A549 (cell line): ENCODE measurements at regions not wholly inside any gene's neighbourhood (a gene's known extent, or its start where the extent isn't known, plus 50 kb on each side); places are given as distances from the start of the nearest gene placed in this dataset.

Experiments
- ATAC-seq, 2 experiments: fragments of 200-7000 bp in 1 of 2; fragments of >200 bp in 1 of 2; cut with Nextera tagmentation in 1 of 2; cut with Tn5 transposase in 1 of 2; 3 replicates each; pipeline versions ENCODE4 v1.8.0 to v1.9.1; 2018 to 2020; ENCODE audit warnings: mild to moderate bottlenecking in 1 of 2, moderate library complexity in 1 of 2
- CTCF ChIA-PET: fragments of 300-600 bp; sonication (Branson Sonifier 250); formaldehyde crosslinking; extraction: SDS; loops from one replicate; lab custom pipeline; 2021; ENCODE audit warnings: antibody characterized with exemption, inconsistent platforms; lab: Yijun Ruan, JAX
- POLR2A ChIA-PET: fragments of 350-600 bp; formaldehyde crosslinking; extraction: SDS; loops from one replicate; lab custom pipeline; 2021; ENCODE audit warnings: antibody characterized with exemption, inconsistent platforms; lab: Yijun Ruan, JAX
- DNase-seq, 2 experiments: peaks; one replicate each; pipeline versions ENCODE4 v3.0.0 to v3.0.0-alpha.2; 2011 to 2016; ENCODE audit warnings: low read depth in 1 of 2, low spot score in 1 of 2
- FAIRE-seq: peaks from 2 replicates; lab custom pipeline; 2011; peaks lifted over from hg19 to GRCh38; lab: Jason Lieb, UNC
- H3K27ac ChIP-seq, 2 experiments: fragments of >200 bp; sonication (Bioruptor Twin); formaldehyde crosslinking; 3 replicates each; pipeline ENCODE4 v1.5.1; 2016 to 2017
- H3K4me1 ChIP-seq: fragments of >200 bp; sonication (Bioruptor Twin); formaldehyde crosslinking; 3 replicates; pipeline ENCODE4 v1.6.1; 2016
- H3K4me2 ChIP-seq: fragments of >200 bp; sonication (Bioruptor Twin); formaldehyde crosslinking; 3 replicates; pipeline ENCODE4 v1.6.1; 2016
- H3K4me3 ChIP-seq: fragments of >200 bp; sonication (Bioruptor Twin); formaldehyde crosslinking; 3 replicates; pipeline ENCODE4 v1.5.1; 2016
- H3K9me3 ChIP-seq: fragments of >200 bp; sonication (Bioruptor Twin); formaldehyde crosslinking; 3 replicates; pipeline ENCODE4 v1.6.1; 2016
- CEBPB ChIP-seq, 2 experiments: fragments of >200 bp in 1 of 2; sonication (Bioruptor Twin) in 1 of 2; formaldehyde crosslinking in 1 of 2; IDR thresholded peaks; 2 replicates each; pipeline ENCODE4 v1.6.1; 2012 to 2016
- CHD4 ChIP-seq: fragments of 200-600 bp; sonication (generic); IDR thresholded peaks from 2 replicates; pipeline ENCODE4 v1.6.1; 2016; ENCODE audit warnings: antibody characterized with exemption, mild to moderate bottlenecking, borderline replicate concordance
- EHMT2 ChIP-seq: fragments of 200-600 bp; sonication (generic); IDR thresholded peaks from 2 replicates; pipeline ENCODE4 v1.6.1; 2016; ENCODE audit warnings: antibody characterized with exemption, low read depth, mild to moderate bottlenecking, moderate library complexity
- ESRRA ChIP-seq: fragments of 150-350 bp; IDR thresholded peaks from 2 replicates; pipeline ENCODE4 v1.6.1; 2014; ENCODE audit warnings: mild to moderate bottlenecking, low read length, borderline replicate concordance
- FOSB ChIP-seq: fragments of 250-450 bp; sonication (Bioruptor Pico); IDR thresholded peaks from 2 replicates; pipeline ENCODE4 v1.5.0; 2020; ENCODE audit warnings: mild to moderate bottlenecking, moderate library complexity
- GATA3 ChIP-seq: IDR thresholded peaks from 2 replicates; pipeline ENCODE4 v1.6.1; 2012; ENCODE audit warnings: borderline replicate concordance
- HDAC2 ChIP-seq: fragments of 200-600 bp; sonication (generic); IDR thresholded peaks from 2 replicates; pipeline ENCODE4 v1.6.1; 2016
- HOXB5 ChIP-seq: fragments of 250-450 bp; sonication (Bioruptor Pico); IDR thresholded peaks from 2 replicates; pipeline ENCODE4 v1.5.0; 2020; ENCODE audit warnings: mild to moderate bottlenecking, moderate library complexity
- KDM1A ChIP-seq: fragments of 200-600 bp; sonication (generic); IDR thresholded peaks from 2 replicates; pipeline ENCODE4 v1.6.1; 2016; ENCODE audit warnings: low read depth, mild to moderate bottlenecking
- MAFK ChIP-seq: fragments of 450-650 bp; IDR thresholded peaks from 2 replicates; pipeline ENCODE4 v1.6.1; 2014; ENCODE audit not compliant: partially characterized antibody
- MYC ChIP-seq: IDR thresholded peaks from 2 replicates; pipeline ENCODE4 v1.6.1; 2012; ENCODE audit warnings: mild to moderate bottlenecking, inconsistent platforms, low read length, improper control_type of control experiment, borderline replicate concordance
- NPAS2 ChIP-seq: fragments of 250-450 bp; sonication (Bioruptor Pico); IDR thresholded peaks from 2 replicates; pipeline ENCODE4 v1.8.0; 2022; ENCODE audit warnings: mild to moderate bottlenecking, moderate library complexity, borderline replicate concordance
- NR3C1 ChIP-seq: fragments of >200 bp; sonication (Bioruptor Twin); formaldehyde crosslinking; IDR thresholded peaks from 3 replicates; pipeline ENCODE4 v1.6.1; 2017
- PHF8 ChIP-seq: fragments of 200-600 bp; sonication (generic); IDR thresholded peaks from 2 replicates; pipeline ENCODE4 v1.6.1; 2016; ENCODE audit warnings: low read depth, mild to moderate bottlenecking, antibody characterized with exemption, moderate library complexity, borderline replicate concordance
- POLR2A ChIP-seq: IDR thresholded peaks from 2 replicates; pipeline ENCODE4 v1.6.1; 2012; ENCODE audit warnings: mild to moderate bottlenecking, low read length
- RAD21 ChIP-seq, 2 experiments: fragments of >200 bp in 1 of 2; sonication (Bioruptor Twin) in 1 of 2; formaldehyde crosslinking in 1 of 2; IDR thresholded peaks in 1 of 2; conservative IDR thresholded peaks in 1 of 2; 2 replicates in 1 of 2; 3 replicates in 1 of 2; pipeline ENCODE4 v1.6.1; 2012 to 2018; ENCODE audit warnings: inconsistent platforms in 1 of 2
- RARB ChIP-seq: fragments of 250-450 bp; sonication (Bioruptor Pico); IDR thresholded peaks from 2 replicates; pipeline ENCODE4 v1.8.0; 2021; ENCODE audit warnings: mild to moderate bottlenecking, moderate library complexity
- RCOR1 ChIP-seq: fragments of 150-350 bp; IDR thresholded peaks from 2 replicates; pipeline ENCODE4 v1.6.1; 2014; ENCODE audit warnings: antibody characterized with exemption, low read length, low read depth
- RFX5 ChIP-seq: fragments of 450-650 bp; IDR thresholded peaks from 2 replicates; pipeline ENCODE4 v1.7.1; 2014; ENCODE audit warnings: antibody characterized with exemption, mild to moderate bottlenecking, moderate library complexity
- RNF2 ChIP-seq: fragments of 200-600 bp; sonication (generic); IDR thresholded peaks from 2 replicates; pipeline ENCODE4 v1.6.1; 2016; ENCODE audit warnings: low read depth, mild to moderate bottlenecking, antibody characterized with exemption, moderate library complexity, borderline replicate concordance
- TFCP2L1 ChIP-seq: fragments of 250-450 bp; sonication (Bioruptor Pico); IDR thresholded peaks from 2 replicates; pipeline ENCODE4 v1.5.0; 2021; ENCODE audit warnings: mild to moderate bottlenecking
- TP53 ChIP-seq: fragments of 250-450 bp; sonication (Bioruptor Pico); IDR thresholded peaks from 2 replicates; pipeline ENCODE4 v1.5.0; 2021; ENCODE audit warnings: mild to moderate bottlenecking, moderate library complexity
- WGBS: methylation state at CpG from one replicate; pipeline ENCODE4 v1.1.6; 2017; ENCODE audit errors: missing lambda C conversion rate; 5-methylcytosine and 5-hydroxymethylcytosine counted together
- TF ChIP-seq, protein P1 (sequence below): fragments of 200-600 bp; sonication (generic); IDR thresholded peaks from 2 replicates; pipeline ENCODE4 v1.6.1; 2016; ENCODE audit warnings: antibody characterized with exemption, mild to moderate bottlenecking, moderate library complexity
- TF ChIP-seq, protein P2 (sequence below): fragments of 150-350 bp; IDR thresholded peaks from 2 replicates; pipeline ENCODE4 v1.6.1; 2014; ENCODE audit warnings: low read depth, mild to moderate bottlenecking, low read length
- TF ChIP-seq, protein P3 (sequence below): fragments of >200 bp; sonication (Bioruptor Twin); formaldehyde crosslinking; IDR thresholded peaks from 2 replicates; pipeline ENCODE4 v1.6.1; 2016

DNA sequence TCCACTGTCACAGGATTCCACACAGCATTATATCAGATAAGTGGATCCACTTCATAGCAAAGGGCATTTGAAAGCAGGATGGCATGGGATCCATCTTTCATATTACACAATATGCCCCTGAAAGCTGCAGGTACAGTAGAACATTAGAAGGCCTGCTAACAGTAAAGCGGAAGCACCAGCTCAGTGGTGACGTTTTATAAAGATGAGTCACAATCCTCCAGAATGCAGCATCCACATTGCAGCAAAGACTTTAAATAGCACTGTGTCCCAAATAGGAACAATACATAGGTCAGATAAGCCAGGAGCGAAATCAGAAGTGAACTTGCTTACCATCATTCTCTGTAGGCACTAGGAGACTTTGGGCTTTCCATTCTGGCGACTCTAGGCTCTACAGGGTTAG is 609.5 kb upstream of the FAT1 start (continued):
- TF ChIP-seq, protein P1, sequence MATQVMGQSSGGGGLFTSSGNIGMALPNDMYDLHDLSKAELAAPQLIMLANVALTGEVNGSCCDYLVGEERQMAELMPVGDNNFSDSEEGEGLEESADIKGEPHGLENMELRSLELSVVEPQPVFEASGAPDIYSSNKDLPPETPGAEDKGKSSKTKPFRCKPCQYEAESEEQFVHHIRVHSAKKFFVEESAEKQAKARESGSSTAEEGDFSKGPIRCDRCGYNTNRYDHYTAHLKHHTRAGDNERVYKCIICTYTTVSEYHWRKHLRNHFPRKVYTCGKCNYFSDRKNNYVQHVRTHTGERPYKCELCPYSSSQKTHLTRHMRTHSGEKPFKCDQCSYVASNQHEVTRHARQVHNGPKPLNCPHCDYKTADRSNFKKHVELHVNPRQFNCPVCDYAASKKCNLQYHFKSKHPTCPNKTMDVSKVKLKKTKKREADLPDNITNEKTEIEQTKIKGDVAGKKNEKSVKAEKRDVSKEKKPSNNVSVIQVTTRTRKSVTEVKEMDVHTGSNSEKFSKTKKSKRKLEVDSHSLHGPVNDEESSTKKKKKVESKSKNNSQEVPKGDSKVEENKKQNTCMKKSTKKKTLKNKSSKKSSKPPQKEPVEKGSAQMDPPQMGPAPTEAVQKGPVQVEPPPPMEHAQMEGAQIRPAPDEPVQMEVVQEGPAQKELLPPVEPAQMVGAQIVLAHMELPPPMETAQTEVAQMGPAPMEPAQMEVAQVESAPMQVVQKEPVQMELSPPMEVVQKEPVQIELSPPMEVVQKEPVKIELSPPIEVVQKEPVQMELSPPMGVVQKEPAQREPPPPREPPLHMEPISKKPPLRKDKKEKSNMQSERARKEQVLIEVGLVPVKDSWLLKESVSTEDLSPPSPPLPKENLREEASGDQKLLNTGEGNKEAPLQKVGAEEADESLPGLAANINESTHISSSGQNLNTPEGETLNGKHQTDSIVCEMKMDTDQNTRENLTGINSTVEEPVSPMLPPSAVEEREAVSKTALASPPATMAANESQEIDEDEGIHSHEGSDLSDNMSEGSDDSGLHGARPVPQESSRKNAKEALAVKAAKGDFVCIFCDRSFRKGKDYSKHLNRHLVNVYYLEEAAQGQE, result no peak
- TF ChIP-seq HDAC2 (no peak), CHD4 (no peak), EHMT2 (no peak), MAFK (no peak), NPAS2 (CRISPR knock-in tag) (no peak)
- TF ChIP-seq, all 56 proteins: peak for 0

DNA sequence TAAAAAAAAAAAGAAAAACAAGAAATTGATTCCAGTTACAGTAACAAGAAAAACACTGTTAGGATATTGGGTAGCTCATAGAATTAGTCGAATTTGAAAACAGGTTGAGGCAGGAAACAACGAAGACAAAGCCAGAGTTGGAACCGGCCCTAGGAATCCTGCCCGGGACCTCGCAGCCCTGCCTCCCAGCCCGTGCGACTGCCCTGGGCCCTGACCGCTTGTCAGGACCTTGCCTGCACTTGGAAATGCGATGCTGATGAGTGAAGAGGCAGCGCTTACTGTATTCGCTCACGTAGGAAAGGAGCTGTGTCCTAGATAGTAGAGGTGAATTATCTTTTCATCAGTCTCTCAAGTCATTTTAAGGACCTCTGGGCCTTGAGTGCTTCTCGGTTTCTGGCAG is 611.7 kb upstream of the FAT1 start:
- DNase-seq, result no peak
- 71% methylated on average over 13 of the region's 13 CpGs for WGBS
- Histone ChIP-seq H3K9me3 (no peaks in the 10 kb centered on the region), H3K27ac (no peak overlapping the region)
- ATAC-seq, result no peak
- FAIRE-seq, result no peak
- TF ChIP-seq PHF8 (no peak), FOSB (CRISPR knock-in tag) (no peak), RCOR1 (no peak), RFX5 (no peak), TFCP2L1 (CRISPR knock-in tag) (no peak), POLR2A (no peak), TP53 (CRISPR knock-in tag) (no peak), RARB (CRISPR knock-in tag) (no peak), RAD21 (conservative IDR thresholded peaks at IDR 0.05 in 1 of 2, IDR thresholded peaks at IDR 0.05 in 1 of 2) (no peak), NPAS2 (CRISPR knock-in tag) (no peak), NR3C1 (no peak), MYC (no peak), ESRRA (no peak)
- TF ChIP-seq, protein P2, sequence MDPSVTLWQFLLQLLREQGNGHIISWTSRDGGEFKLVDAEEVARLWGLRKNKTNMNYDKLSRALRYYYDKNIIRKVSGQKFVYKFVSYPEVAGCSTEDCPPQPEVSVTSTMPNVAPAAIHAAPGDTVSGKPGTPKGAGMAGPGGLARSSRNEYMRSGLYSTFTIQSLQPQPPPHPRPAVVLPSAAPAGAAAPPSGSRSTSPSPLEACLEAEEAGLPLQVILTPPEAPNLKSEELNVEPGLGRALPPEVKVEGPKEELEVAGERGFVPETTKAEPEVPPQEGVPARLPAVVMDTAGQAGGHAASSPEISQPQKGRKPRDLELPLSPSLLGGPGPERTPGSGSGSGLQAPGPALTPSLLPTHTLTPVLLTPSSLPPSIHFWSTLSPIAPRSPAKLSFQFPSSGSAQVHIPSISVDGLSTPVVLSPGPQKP, result no peak
- TF ChIP-seq, protein P3, sequence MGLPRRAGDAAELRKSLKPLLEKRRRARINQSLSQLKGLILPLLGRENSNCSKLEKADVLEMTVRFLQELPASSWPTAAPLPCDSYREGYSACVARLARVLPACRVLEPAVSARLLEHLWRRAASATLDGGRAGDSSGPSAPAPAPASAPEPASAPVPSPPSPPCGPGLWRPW, result no peak
- TF ChIP-seq, all 56 proteins: peak for 0
- H3K4me2 ChIP-seq, result no peak overlapping the region
- POLR2A ChIA-PET, result no interaction called here
- no peak overlapping the region for H3K4me3 ChIP-seq
- CTCF ChIA-PET, result no interaction called here
- H3K4me1 ChIP-seq, result no peaks in the 10 kb centered on the region

DNA sequence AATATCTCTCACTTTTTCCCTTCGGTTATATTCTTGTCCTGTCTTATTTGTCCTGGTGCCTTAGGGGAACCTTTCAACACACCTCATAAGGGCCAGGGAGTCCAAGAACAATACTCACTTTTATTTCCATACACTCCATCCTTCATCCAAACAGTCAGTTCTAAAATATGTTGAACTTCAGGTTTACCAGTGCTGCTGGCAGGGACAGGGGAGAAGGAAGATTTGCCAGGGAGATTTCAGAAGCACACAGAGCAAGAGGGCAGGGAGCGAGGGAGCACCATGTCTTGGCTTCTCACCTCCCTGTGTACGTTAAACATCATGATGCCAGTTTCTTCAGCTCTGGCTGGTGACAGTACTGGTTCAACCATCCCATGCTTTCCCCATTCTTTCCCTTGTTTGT is 631.1 kb upstream of the FAT1 start:
- Histone ChIP-seq H3K9me3 (no peaks in the 10 kb centered on the region), H3K4me2 (no peak overlapping the region), H3K4me1 (no peaks in the 10 kb centered on the region), H3K27ac (no peak overlapping the region), H3K4me3 (no peak overlapping the region)
- WGBS, result 15% methylated on average over 3 of the region's 3 CpGs
- no peak for DNase-seq
- FAIRE-seq, result no peak
- TF ChIP-seq HOXB5 (no peak), KDM1A (no peak), GATA3 (no peak), CEBPB (IDR thresholded peaks at IDR 0.05) (no peak), RNF2 (no peak), HDAC2 (no peak), PHF8 (no peak)
- TF ChIP-seq, protein P2, result no peak
- ChIA-PET CTCF (no interaction called here), POLR2A (no interaction called here)
- no peak for ATAC-seq
